Erythroblast (primary cell): ENCODE measurements at regions not wholly inside any gene's neighbourhood (a gene's known extent, or its start where the extent isn't known, plus 50 kb on each side); places are given as distances from the start of the nearest gene placed in this dataset.

Source experiments
- GATA1 ChIP-seq: IDR thresholded peaks from 2 replicates; pipeline ENCODE4 v1.6.1; 2011; ENCODE audit warnings: low read depth, mild to moderate bottlenecking, control low read depth, low read length, moderate library complexity
- POLR2A ChIP-seq: IDR thresholded peaks from 2 replicates; pipeline ENCODE4 v1.6.1; 2011; ENCODE audit warnings: mild to moderate bottlenecking, low read length

DNA sequence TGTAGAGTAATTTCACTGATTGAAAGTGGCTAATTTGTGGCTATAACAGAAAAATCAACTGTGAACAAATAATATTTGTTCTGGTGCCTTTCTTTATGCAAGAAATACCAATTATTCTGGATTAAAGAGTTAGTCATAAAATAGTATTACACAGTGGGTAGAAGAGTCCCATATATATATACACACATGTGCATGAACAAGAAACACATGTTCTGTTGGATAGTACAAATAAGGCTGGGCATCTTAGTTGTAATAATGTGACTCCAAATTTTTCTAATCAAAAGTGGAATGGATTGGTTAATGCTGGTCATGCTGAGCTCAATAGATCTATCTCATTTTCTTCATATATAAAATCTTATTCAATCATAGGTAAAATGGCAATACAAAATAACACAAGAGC lies 179.4 kb downstream of the OGFRL1 start:
- TF ChIP-seq POLR2A (no peak), GATA1 (no peak)
